GM19238 (cell line): ENCODE measurements at regions not wholly inside any gene's neighbourhood (a gene's known extent, or its start where the extent isn't known, plus 50 kb on each side); places are given as distances from the start of the nearest gene placed in this dataset.

Experiments used
- DNase-seq: peaks from one replicate; pipeline ENCODE4 v3.0.0; 2011; ENCODE audit warnings: low spot score; ENCODE audit not compliant: insufficient read length

GRCh38 chr5:34529581-34530331, 126.4 kb upstream of the RAI14 start:
- DNase-seq = no peak

DNA sequence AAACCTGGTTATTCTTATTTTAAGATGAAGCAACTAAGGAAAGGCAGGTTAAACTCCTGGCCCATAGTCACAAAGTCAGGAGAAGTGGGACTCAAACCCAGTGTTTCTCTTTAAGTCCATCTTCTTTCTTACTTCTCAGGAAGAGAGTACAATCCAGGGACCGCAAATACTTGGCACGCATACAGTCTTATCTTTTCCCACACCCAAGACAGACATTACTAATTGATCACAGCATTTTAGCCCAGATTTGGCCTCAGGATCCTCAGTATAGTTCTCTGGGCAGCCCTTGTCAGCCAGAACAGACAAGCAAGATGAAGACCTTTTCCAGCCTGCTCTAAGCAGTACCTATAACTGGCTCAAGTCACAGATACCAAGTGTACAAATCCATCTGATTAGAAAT, 125.5 kb upstream of the RAI14 start:
- no peak for DNase-seq

DNA sequence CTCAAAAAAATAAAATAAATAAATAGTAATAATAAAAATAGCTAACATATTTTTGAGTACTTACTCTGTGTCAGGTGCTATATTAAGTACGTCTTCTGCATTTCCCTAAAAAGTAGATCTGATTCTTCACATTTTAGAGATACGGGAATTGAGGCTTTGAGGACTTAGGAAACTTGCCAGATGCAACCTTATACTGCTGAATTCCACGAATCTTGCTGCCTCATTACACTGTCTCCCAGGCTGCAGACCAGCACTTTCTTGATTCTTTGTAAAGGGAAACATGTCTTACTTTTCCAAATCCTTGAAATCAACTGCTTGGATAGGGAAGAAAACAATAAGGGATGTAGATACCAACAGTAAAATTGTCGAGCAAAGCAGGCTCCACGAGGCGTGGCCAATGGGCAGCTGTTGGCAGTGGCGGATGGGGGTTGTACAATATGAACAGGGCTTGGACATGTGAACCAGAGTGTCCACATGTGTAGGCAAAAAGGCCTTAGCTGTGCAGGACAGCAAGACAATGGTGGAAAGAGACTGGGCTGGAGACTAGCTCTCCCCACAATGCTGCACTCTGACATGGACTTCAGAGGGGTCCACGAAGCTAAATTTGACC, 124.3 kb upstream of the RAI14 start:
- no peak for DNase-seq

DNA sequence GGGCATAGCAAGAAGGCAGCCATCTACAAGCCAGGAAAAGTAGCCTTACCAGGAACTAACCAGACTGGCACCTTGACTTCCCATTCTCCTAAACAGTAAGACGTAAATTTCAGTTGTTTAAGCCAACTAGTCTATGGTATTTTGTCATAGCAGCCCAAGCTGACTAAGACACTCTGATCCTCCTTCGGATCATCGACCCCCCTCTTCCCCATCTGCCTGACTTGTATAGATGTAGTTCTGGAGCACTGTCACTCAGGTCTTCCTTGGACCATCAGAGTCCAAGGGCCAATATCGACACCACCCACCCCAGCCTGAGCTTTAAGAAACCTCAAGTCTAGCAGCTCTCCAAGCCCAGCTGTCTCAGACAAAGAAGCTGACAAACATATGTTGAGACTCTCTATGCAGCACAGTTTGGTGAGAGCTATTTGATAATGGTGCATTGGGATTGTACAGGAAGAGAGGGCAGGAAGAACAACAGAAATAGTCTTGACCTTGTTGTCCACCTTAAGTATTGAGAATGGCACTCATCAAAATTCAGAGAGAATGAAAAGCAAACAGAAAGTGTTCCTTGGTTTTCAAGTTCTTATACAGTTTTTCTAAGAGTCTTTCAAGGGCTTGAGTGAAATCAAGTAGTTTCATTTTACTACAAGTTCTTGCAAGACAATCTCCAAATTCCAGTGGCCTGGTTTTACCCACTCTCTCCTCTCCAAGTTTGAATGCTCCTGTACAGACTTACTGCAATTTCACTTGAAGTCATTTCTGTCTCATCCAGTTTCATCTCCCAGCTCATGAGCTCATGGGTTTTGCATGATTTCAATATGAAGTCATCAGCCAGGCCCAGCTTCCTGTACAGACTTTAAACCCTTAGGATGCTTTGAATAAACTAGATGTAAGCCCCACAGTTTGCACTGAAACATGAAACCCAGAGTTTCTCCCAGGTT, 122.3 kb upstream of the RAI14 start:
- peak; percentile 17 for DNase-seq

GRCh38 chr5:34534523-34535103, 121.5 kb upstream of the RAI14 start:
- no peak for DNase-seq

DNA sequence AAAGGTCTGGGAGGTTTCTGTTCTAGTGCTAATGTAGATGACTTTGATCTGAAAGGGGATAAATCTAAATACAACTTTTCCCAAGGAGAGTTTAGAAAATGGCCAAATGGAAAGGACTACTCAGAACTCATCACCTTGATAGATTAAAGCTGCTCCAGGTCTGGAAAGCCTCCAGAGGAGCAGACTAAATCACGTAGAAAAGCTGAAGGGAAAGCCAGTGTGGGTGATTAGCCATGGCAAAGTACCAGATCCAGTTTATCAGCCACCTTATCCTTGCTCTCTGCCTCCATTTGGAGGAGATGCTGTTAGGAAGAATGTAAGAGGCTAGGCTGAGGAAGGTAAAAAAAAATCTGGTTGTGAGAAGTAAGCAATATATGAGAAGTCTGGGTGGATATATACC, 120.7 kb upstream of the RAI14 start:
- DNase-seq = no peak

DNA sequence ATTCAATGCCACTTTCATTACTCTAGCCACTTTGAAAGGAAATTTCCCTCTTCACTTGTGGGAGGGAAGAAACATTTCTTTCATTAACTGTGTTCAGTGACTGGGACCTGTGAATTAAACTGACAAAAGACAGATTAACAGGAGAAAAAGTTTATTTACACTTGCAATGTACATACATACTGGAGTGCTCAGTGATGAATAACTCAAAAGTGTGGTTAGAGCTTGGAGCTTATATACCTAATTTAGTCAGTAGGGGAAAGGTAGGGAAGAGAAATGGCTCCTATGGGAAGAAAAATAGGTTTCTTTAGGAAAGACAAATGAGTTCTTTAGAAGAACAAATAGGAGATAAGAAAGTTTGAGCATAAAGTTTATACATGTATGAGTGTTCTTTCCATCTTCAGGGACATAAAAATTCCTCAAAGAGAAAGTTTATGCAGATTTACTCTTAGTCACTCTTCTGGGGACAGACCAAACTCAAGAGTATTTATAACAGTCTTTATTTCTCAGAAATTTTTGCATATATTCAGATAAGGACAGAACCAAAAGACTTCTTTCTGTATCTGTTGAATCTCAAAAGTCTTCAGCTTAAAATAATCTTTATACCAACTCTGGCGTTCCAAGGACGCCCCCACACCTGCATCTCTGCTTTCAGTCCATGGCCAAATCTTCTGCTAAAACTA, 120.0 kb upstream of the RAI14 start:
- DNase-seq = no peak

GRCh38 chr5:34536699-34537098, 119.4 kb upstream of the RAI14 start:
- no peak for DNase-seq

GRCh38 chr5:34538026-34538672, 118.0 kb upstream of the RAI14 start:
- no peak for DNase-seq

GRCh38 chr5:34539183-34539582, 116.9 kb upstream of the RAI14 start:
- DNase-seq = no peak

DNA sequence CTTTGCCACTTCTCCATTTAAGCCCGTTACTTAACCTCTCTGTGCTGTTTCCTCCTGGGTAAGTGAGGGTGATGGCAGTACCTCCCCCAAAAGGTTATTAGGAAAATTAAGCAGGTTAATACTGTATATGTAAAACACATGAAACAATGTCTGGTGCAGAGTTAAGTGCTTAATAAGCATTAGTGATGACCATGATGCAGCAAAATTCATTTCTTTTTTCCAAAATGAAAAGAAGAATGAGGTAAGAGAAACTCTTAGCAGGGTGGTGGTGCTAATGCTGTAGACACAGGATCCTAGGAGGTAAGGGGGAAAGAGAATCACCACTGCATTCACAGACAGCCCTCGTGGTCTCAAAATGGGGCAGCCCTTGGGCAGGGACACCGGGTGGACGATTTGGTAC, 115.1 kb upstream of the RAI14 start:
- no peak for DNase-seq

DNA sequence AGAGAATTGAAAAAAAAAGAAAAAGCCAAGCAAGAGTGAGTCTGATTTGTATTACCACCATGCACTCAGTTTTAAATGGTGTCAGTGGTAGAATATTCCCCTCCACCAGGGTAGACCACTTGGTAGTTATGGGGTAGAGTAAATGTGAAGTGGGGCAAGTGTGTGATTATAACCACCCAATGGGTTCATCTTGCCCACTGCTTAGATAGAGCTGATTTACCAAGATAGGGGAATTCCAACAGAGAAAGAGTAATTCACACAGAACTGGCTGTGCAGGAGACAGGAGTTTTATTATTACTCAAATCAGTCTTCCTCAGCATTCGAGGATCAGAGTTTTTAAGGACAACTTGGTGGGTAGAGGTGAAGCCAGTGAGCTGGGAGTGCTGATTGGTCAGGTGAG, 113.3 kb upstream of the RAI14 start:
- DNase-seq = no peak

- DNase-seq = no peak
Observed at GRCh38 chr5:34543687-34544086, 112.4 kb upstream of the RAI14 start.

- no peak for DNase-seq
Observed at GRCh38 chr5:34544403-34544802, 111.7 kb upstream of the RAI14 start.

DNA sequence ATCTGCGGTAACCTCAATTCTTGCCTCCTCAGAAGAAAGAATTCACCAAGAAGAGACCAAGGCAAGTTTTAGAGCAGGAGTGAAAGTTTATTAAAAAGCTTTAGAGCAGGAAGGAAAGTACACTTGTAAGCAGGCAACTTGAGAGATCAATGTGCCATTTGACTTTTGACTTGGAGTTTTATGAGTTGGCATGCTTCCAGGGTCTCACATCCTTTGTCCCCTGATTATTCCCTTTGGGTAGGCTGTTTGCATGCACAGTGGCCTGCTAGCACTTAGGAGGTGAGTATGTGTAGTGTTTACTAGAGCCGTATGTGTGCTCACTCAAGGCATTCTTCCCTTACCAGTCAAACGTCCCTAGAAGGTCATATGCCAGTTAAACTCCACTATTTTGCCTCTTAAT, 111.0 kb upstream of the RAI14 start:
- no peak for DNase-seq

DNA sequence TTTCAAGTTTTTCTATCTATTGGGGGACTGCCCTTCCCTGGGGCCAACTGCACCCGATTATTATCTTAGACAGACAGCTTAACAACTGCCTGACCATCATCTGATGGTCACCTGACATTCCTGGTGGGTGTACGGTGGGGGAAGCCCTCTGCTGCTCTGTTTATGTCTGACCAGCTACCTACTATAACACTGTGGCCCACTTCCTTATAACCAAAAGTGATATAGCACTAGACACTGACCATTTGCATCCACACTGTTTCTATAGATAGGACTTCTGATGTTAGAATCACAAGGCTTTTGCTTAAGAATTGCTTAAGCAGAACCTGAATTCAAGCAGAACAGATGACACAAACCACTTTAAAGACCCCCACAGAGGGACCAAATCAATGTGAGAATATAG, 110.5 kb upstream of the RAI14 start:
- DNase-seq = no peak

GRCh38 chr5:34547300-34548085, 108.6 kb upstream of the RAI14 start:
- DNase-seq = no peak

- no peak for DNase-seq
Observed at GRCh38 chr5:34548086-34548403, 108.1 kb upstream of the RAI14 start.

DNA sequence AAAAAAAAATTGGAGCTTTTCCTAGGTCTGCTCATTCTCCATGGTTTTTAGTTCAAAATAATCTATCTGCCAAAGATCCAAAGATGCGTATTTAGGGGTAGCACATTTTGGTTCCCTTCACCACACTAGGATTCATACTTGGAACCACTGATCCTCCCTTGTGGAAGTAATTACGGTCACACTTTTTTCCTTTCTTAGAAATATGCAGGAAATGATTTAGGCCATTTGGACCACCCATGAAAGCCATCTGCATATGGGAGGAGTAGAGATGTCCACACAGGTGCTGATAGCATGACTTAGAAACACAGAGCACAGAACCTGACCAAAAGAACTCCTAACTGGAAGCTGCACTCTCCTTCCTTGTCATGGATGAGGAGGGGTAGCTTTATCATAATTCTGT, 105.9 kb upstream of the RAI14 start:
- DNase-seq = no peak

DNA sequence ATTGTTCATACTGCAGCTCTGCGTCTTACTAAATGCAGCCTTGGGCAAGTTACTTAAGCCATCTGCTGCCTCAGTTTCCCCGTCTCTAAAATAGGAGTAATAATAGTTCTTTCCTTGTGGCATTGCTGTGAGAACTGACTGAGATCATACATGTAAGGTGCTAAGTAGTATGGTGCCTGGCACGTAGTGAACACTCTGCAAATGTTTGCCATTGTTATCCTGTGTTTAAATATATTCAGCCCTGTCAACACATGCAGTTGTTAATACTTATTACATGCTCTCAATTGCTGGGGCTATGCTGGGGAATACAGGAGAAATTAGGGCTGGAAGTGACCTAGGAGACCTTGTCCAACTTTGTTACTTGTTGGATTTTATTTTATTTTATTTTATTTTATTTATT, 105.2 kb upstream of the RAI14 start:
- no peak for DNase-seq
